ENCODE measurements at regions not wholly inside any gene's neighbourhood (a gene's known extent, or its start where the extent isn't known, plus 50 kb on each side); places are given as distances from the start of the nearest gene placed in this dataset.

GRCh38 chr13:55745828-55746227 lies 1394.9 kb upstream of the PRR20A start:
- TF ChIP-seq CTCF (IDR thresholded peaks at IDR 0.05): no peak
- no peak for TF ChIP-seq POLR2A (IDR thresholded peaks at IDR 0.05)

All from heart left ventricle (tissue), 13 donors.